SK-N-SH (cell line): ENCODE measurements at regions not wholly inside any gene's neighbourhood (a gene's known extent, or its start where the extent isn't known, plus 50 kb on each side); places are given as distances from the start of the nearest gene placed in this dataset.

ENCODE experiments used
- CTCF ChIA-PET: fragments of 300-600, 350-600 bp; formaldehyde crosslinking; extraction: SDS; loops from one replicate; lab custom pipeline; 2021; lab: Yijun Ruan, JAX
- POLR2A ChIA-PET: fragments of 350-600 bp; sonication (Branson Sonifier 250); formaldehyde crosslinking; extraction: SDS; loops from one replicate; lab custom pipeline; 2020; ENCODE audit warnings: antibody characterized with exemption, inconsistent platforms; lab: Yijun Ruan, JAX
- DNase-seq: peaks from one replicate; pipeline ENCODE4 v3.0.0; 2012
- H2AFZ ChIP-seq: fragments of 200-600 bp; sonication (generic); 2 replicates; pipeline ENCODE4 v1.8.1; 2016; ENCODE audit warnings: antibody characterized with exemption, mild to moderate bottlenecking, low read depth
- H3F3A ChIP-seq: fragments of 200-600 bp; sonication (generic); replicated peaks from 2 replicates; pipeline ENCODE3; 2016; ENCODE audit warnings: antibody characterized with exemption, mild to moderate bottlenecking; ENCODE audit not compliant: insufficient read depth
- H3K27ac ChIP-seq, 2 experiments: fragments of 200-500 bp in 1 of 2; fragments of 200-600 bp in 1 of 2; sonication (Bioruptor generic) in 1 of 2; sonication (generic), shearing (Covaris generic) in 1 of 2; 2 replicates each; pipeline versions ENCODE4 v1.5.1 to v1.6.1; 2014 to 2016; ENCODE audit warnings: low read depth in 2 of 2, inconsistent platforms in 1 of 2, low read length in 1 of 2, mild to moderate bottlenecking in 1 of 2, mixed read lengths in 1 of 2
- H3K27me3 ChIP-seq: fragments of 200-600 bp; sonication (generic), shearing (Covaris generic); 2 replicates; pipeline ENCODE4 v1.6.1; 2016; ENCODE audit warnings: mixed run types; ENCODE audit not compliant: insufficient read depth
- H3K36me3 ChIP-seq, 2 experiments: fragments of 200-500 bp in 1 of 2; fragments of 200-600 bp in 1 of 2; sonication (Bioruptor generic) in 1 of 2; sonication (generic) in 1 of 2; replicated peaks in 1 of 2; 2 replicates each; pipeline versions ENCODE3 to v1.5.1; 2014 to 2016; ENCODE audit warnings: low read length in 1 of 2, mild to moderate bottlenecking in 1 of 2; ENCODE audit not compliant: insufficient read depth in 2 of 2, control insufficient read depth in 1 of 2
- H3K4me1 ChIP-seq, 2 experiments: fragments of 200-500 bp in 1 of 2; fragments of 200-600 bp in 1 of 2; sonication (Bioruptor generic) in 1 of 2; sonication (generic), shearing (Covaris generic) in 1 of 2; 2 replicates each; pipeline versions ENCODE4 v1.5.1 to v1.6.1; 2014 to 2016; ENCODE audit warnings: low read depth in 1 of 2, low read length in 1 of 2, mixed run types in 1 of 2; ENCODE audit not compliant: insufficient read depth in 2 of 2, control insufficient read depth in 1 of 2
- H3K4me2 ChIP-seq: fragments of 200-600 bp; sonication (generic), shearing (Covaris generic); 2 replicates; pipeline ENCODE4 v1.6.1; 2017; ENCODE audit warnings: mixed run types
- H3K4me3 ChIP-seq, 2 experiments: fragments of 200-500 bp in 1 of 2; fragments of 200-600 bp in 1 of 2; sonication (Bioruptor generic) in 1 of 2; sonication (generic), shearing (Covaris generic) in 1 of 2; 2 replicates each; pipeline versions ENCODE4 v1.5.1 to v1.8.1; 2014 to 2016; ENCODE audit warnings: low read depth in 2 of 2, inconsistent platforms in 1 of 2, low read length in 1 of 2, mild to moderate bottlenecking in 1 of 2, mixed read lengths in 1 of 2, moderate library complexity in 1 of 2
- H3K79me2 ChIP-seq: fragments of 200-600 bp; sonication (generic); 2 replicates; pipeline ENCODE4 v1.8.1; 2017; ENCODE audit warnings: mild to moderate bottlenecking; ENCODE audit not compliant: insufficient read depth
- H3K9ac ChIP-seq: fragments of 200-600 bp; sonication (generic); 2 replicates; pipeline ENCODE4 v1.6.1; 2017; ENCODE audit warnings: mixed run types
- H3K9me2 ChIP-seq: fragments of 200-600 bp; sonication (generic); 2 replicates; pipeline ENCODE4 v1.6.1; 2017; ENCODE audit warnings: mixed run types
- H3K9me3 ChIP-seq: fragments of 200-600 bp; sonication (generic); 2 replicates; pipeline ENCODE4 v1.6.1; 2017; ENCODE audit warnings: mixed run types, mild to moderate bottlenecking, moderate library complexity
- H4K20me1 ChIP-seq: fragments of 200-600 bp; sonication (generic); 2 replicates; pipeline ENCODE4 v1.6.1; 2017; ENCODE audit warnings: mild to moderate bottlenecking, mixed run types; ENCODE audit not compliant: insufficient read depth
- CHD2 ChIP-seq: fragments of 150-350 bp; IDR thresholded peaks from 2 replicates; pipeline ENCODE4 v1.6.1; 2018; ENCODE audit warnings: low read length; ENCODE audit not compliant: partially characterized antibody
- CTCF ChIP-seq: fragments of 200-600 bp; sonication (generic); IDR thresholded peaks from 2 replicates; pipeline ENCODE4 v1.6.1; 2017; ENCODE audit warnings: antibody characterized with exemption, mild to moderate bottlenecking, moderate library complexity
- ELF1 ChIP-seq: IDR thresholded peaks from 2 replicates; pipeline ENCODE4 v1.4.0; 2012
- EP300 ChIP-seq, 2 experiments: IDR thresholded peaks; 2 replicates each; pipeline versions ENCODE4 v1.4.0 to v1.6.1; 2012; ENCODE audit warnings: borderline replicate concordance in 1 of 2, low read depth in 1 of 2, low read length in 1 of 2
- EZH2phosphoT487 ChIP-seq: fragments of 200-600 bp; sonication (generic); IDR thresholded peaks from 2 replicates; pipeline ENCODE4 v1.6.1; 2017; ENCODE audit warnings: low read depth, mixed run types, mild to moderate bottlenecking, antibody characterized with exemption, moderate library complexity, borderline replicate concordance
- FOXJ3 ChIP-seq: sonication (generic); formaldehyde crosslinking; IDR thresholded peaks from 2 replicates; pipeline ENCODE4 v1.5.1; 2020; ENCODE audit warnings: mild to moderate bottlenecking, missing genetic modification reagents
- GATA2 ChIP-seq: sonication (generic); formaldehyde crosslinking; IDR thresholded peaks from 2 replicates; pipeline ENCODE4 v1.5.0; 2020; ENCODE audit warnings: mild to moderate bottlenecking, missing genetic modification reagents
- NFIC ChIP-seq: IDR thresholded peaks from 2 replicates; pipeline ENCODE4 v1.4.0; 2012; ENCODE audit warnings: borderline replicate concordance
- RAD21 ChIP-seq: IDR thresholded peaks from 2 replicates; pipeline ENCODE4 v1.6.1; 2012; ENCODE audit warnings: mild to moderate bottlenecking, low read length
- RFX5 ChIP-seq: IDR thresholded peaks from 2 replicates; pipeline ENCODE4 v1.6.1; 2012; ENCODE audit warnings: mild to moderate bottlenecking, improper control_type of control experiment, low read length
- RXRA ChIP-seq: IDR thresholded peaks from 2 replicates; pipeline ENCODE4 v1.4.0; 2012; ENCODE audit warnings: low read depth, mild to moderate bottlenecking, borderline replicate concordance
- SIN3A ChIP-seq: IDR thresholded peaks from 2 replicates; pipeline ENCODE4 v1.6.1; 2012; ENCODE audit warnings: low read depth, mild to moderate bottlenecking, low read length, moderate library complexity, borderline replicate concordance
- SMC3 ChIP-seq: IDR thresholded peaks from 2 replicates; pipeline ENCODE4 v1.6.1; 2012; ENCODE audit warnings: low read depth, low read length, improper control_type of control experiment
- USF1 ChIP-seq: IDR thresholded peaks from 2 replicates; pipeline ENCODE4 v1.4.0; 2012; ENCODE audit warnings: low read depth, borderline replicate concordance
- USF2 ChIP-seq: fragments of 150-350 bp; IDR thresholded peaks from 2 replicates; pipeline ENCODE4 v1.6.1; 2017; ENCODE audit warnings: antibody characterized with exemption, low read length, low read depth, borderline replicate concordance
- ZBTB33 ChIP-seq: IDR thresholded peaks from 2 replicates; pipeline ENCODE4 v1.4.0; 2012; ENCODE audit warnings: low read depth, borderline replicate concordance
- WGBS: methylation state at CpG from one replicate; pipeline ENCODE4 v1.1.6; 2017; ENCODE audit warnings: low lambda C conversion rate; 5-methylcytosine and 5-hydroxymethylcytosine counted together

GRCh38 chr17:70767102-70767701, 597.9 kb downstream of the KCNJ2 start (continued):
- TF ChIP-seq USF2 (no peak), GATA2 (CRISPR knock-in tag) (no peak), FOXJ3 (CRISPR knock-in tag) (no peak)
- TF ChIP-seq, all 33 proteins: peak for 3

- Histone ChIP-seq H3K9me2 (no peaks in the 10 kb centered on the region), H3K9ac (no peak overlapping the region), H3F3A (no peaks in the 10 kb centered on the region), H3K27me3 (no peaks in the 10 kb centered on the region), H2AFZ (no peak overlapping the region), H3K4me1 (peaks cover 0 to 4% of the 10 kb centered on the region in 2 experiments; a peak in 2 of 4 replicates), H3K4me3 (no peak overlapping the region), H3K79me2 (no peaks in the 10 kb centered on the region), H3K27ac (no peak overlapping the region), H3K9me3 (no peaks in the 10 kb centered on the region), H4K20me1 (no peaks in the 10 kb centered on the region), H3K4me2 (no peak overlapping the region), H3K36me3 (no peaks in the 10 kb centered on the region)
- WGBS, result 56% methylated on average over 1 of the region's 1 CpG
- CTCF ChIA-PET, result interaction anchor here (0.6 to 5.8 kb wide), 8 partner anchors 8 to 1787 kb away, joined by 3 to 68 read pairs (median 4); no protein-coding TSS in a partner anchor
- no peak for DNase-seq
- POLR2A ChIA-PET, result interaction anchor here (0.6 kb wide), 1 partner anchor 701 kb away, joined by 3 read pairs; no protein-coding TSS in a partner anchor
- TF ChIP-seq USF1 (no peak), SIN3A (no peak), CHD2 (no peak), EZH2phosphoT487 (no peak), RFX5 (no peak), ELF1 (no peak), SMC3 (no peak), RXRA (no peak), RAD21 (no peak)
These were observed 600.6 kb downstream of the KCNJ2 start for GRCh38 chr17:70769956-70770355.

GRCh38 chr17:70771804-70772386, 602.6 kb downstream of the KCNJ2 start:
- no peak for DNase-seq
- H3K9ac ChIP-seq, result no peak overlapping the region
- no peak overlapping the region for H3K4me3 ChIP-seq
- no peak overlapping the region for H3K27ac ChIP-seq
- CTCF ChIA-PET, result no interaction called here
- no peaks in the 10 kb centered on the region for H4K20me1 ChIP-seq
- POLR2A ChIA-PET, result no interaction called here
- TF ChIP-seq USF2 (no peak), NFIC (no peak), ZBTB33 (no peak), CTCF (no peak), EZH2phosphoT487 (no peak), RFX5 (no peak), ELF1 (no peak), EP300 (IDR thresholded peaks at IDR 0.05; ENCODE audit: borderline replicate concordance in 1 of 2, low read depth in 1 of 2, low read length in 1 of 2) (no peak)
- no peak overlapping the region for H2AFZ ChIP-seq
- H3K27me3 ChIP-seq, result no peaks in the 10 kb centered on the region
- no peak overlapping the region for H3K4me2 ChIP-seq
- H3K79me2 ChIP-seq, result no peaks in the 10 kb centered on the region
- H3K9me3 ChIP-seq, result no peaks in the 10 kb centered on the region
- H3K36me3 ChIP-seq, result no peaks in the 10 kb centered on the region
- 69% methylated on average over 14 of the region's 14 CpGs for WGBS
- H3K4me1 ChIP-seq, result peaks cover 0 to 11% of the 10 kb centered on the region in 2 experiments; a peak in 2 of 4 replicates
- no peaks in the 10 kb centered on the region for H3K9me2 ChIP-seq
- H3F3A ChIP-seq, result no peaks in the 10 kb centered on the region
